Neural cell (in vitro differentiated cells): ENCODE measurements at regions not wholly inside any gene's neighbourhood (a gene's known extent, or its start where the extent isn't known, plus 50 kb on each side); places are given as distances from the start of the nearest gene placed in this dataset.

Experiments used
- H2AFZ ChIP-seq: fragments of 200-600, 300-800 bp; sonication (generic), shearing (Covaris generic); 2 replicates; pipeline ENCODE4 v1.6.0; 2014; ENCODE audit warnings: low read depth, mild to moderate bottlenecking, antibody characterized with exemption, low read length, moderate library complexity
- H3F3A ChIP-seq: fragments of 200-600 bp; shearing (Covaris generic); 2 replicates; pipeline ENCODE4 v1.6.1; 2016; ENCODE audit warnings: mild to moderate bottlenecking, moderate library complexity, mixed read lengths, antibody characterized with exemption, low read length; ENCODE audit not compliant: insufficient read depth, poor library complexity, severe bottlenecking
- H3K27ac ChIP-seq: fragments of 200-600, 300-800 bp; sonication (generic), shearing (Covaris generic); 2 replicates; pipeline ENCODE4 v1.5.1; 2014; ENCODE audit warnings: mild to moderate bottlenecking, low read length, moderate library complexity
- H3K27me3 ChIP-seq: fragments of 300-800, 200-600 bp; sonication (generic), shearing (Covaris generic); 2 replicates; pipeline ENCODE4 v1.6.0; 2014; ENCODE audit warnings: mild to moderate bottlenecking, low read depth, low read length, moderate library complexity; ENCODE audit not compliant: insufficient read depth
- H3K36me3 ChIP-seq: fragments of 300-800, 200-600 bp; sonication (generic), shearing (Covaris generic); 2 replicates; pipeline ENCODE4 v1.5.1; 2014; ENCODE audit warnings: mild to moderate bottlenecking, antibody characterized with exemption, low read length, moderate library complexity; ENCODE audit not compliant: insufficient read depth
- H3K4me2 ChIP-seq: fragments of 300-800, 200-600 bp; sonication (generic), shearing (Covaris generic); 2 replicates; pipeline ENCODE4 v1.6.0; 2014; ENCODE audit warnings: mild to moderate bottlenecking, low read length
- H3K4me3 ChIP-seq: fragments of 300-800, 200-600 bp; sonication (generic), shearing (Covaris generic); 2 replicates; pipeline ENCODE4 v1.5.1; 2014; ENCODE audit warnings: mild to moderate bottlenecking, low read length, moderate library complexity
- H3K79me2 ChIP-seq: fragments of 200-600 bp; shearing (Covaris generic); replicated peaks from 2 replicates; pipeline ENCODE4 v1.6.0; 2014; ENCODE audit warnings: mild to moderate bottlenecking, low read length, moderate library complexity; ENCODE audit not compliant: insufficient read depth
- H3K9ac ChIP-seq: fragments of 300-800, 200-600 bp; sonication (generic), shearing (Covaris generic); 2 replicates; pipeline ENCODE4 v1.6.1; 2016; ENCODE audit warnings: mild to moderate bottlenecking, low read length, mixed read lengths
- H3K9me2 ChIP-seq: fragments of 200-600 bp; shearing (Covaris generic); 2 replicates; pipeline ENCODE4 v1.6.1; 2016; ENCODE audit warnings: mild to moderate bottlenecking, low read length, mixed read lengths; ENCODE audit not compliant: insufficient read depth
- H3K9me3 ChIP-seq: fragments of 200-600, 300-800 bp; sonication (generic), shearing (Covaris generic); 2 replicates; pipeline ENCODE4 v1.6.1; 2016; ENCODE audit warnings: mild to moderate bottlenecking, mixed run types, low read length, moderate library complexity, mixed read lengths
- H4K20me1 ChIP-seq: fragments of 200-600 bp; shearing (Covaris generic); 2 replicates; pipeline ENCODE4 v1.6.1; 2016; ENCODE audit warnings: mild to moderate bottlenecking, mixed run types; ENCODE audit not compliant: insufficient read depth
- EP300 ChIP-seq: fragments of 450-650 bp; conservative IDR thresholded peaks from 2 replicates; pipeline ENCODE4 v1.6.1; 2014; ENCODE audit warnings: antibody characterized with exemption, mild to moderate bottlenecking, moderate library complexity; ENCODE audit not compliant: poor library complexity, severe bottlenecking
- EZH2 ChIP-seq: fragments of 200-600, 300-800 bp; shearing (Covaris generic), sonication (generic); IDR thresholded peaks from 2 replicates; pipeline ENCODE4 v1.6.1; 2014; ENCODE audit warnings: antibody characterized with exemption, low read length, borderline replicate concordance, mild to moderate bottlenecking; ENCODE audit not compliant: insufficient read depth, poor library complexity, severe bottlenecking
- MXI1 ChIP-seq: fragments of 450-650 bp; conservative IDR thresholded peaks from 2 replicates; pipeline ENCODE4 v1.6.1; 2014; ENCODE audit warnings: antibody characterized with exemption, mild to moderate bottlenecking; ENCODE audit not compliant: poor library complexity, severe bottlenecking
- POLR2AphosphoS5 ChIP-seq: IDR thresholded peaks from 2 replicates; pipeline ENCODE4 v1.6.1; 2012
- RAD21 ChIP-seq: fragments of 450-650 bp; conservative IDR thresholded peaks from 2 replicates; pipeline ENCODE4 v1.6.1; 2014; ENCODE audit warnings: antibody characterized with exemption, mild to moderate bottlenecking, moderate library complexity
- SMC3 ChIP-seq: fragments of 450-650 bp; conservative IDR thresholded peaks from 2 replicates; pipeline ENCODE4 v1.6.1; 2014; ENCODE audit warnings: antibody characterized with exemption, mild to moderate bottlenecking, moderate library complexity; ENCODE audit not compliant: poor library complexity
- TAF1 ChIP-seq: IDR thresholded peaks from 2 replicates; pipeline ENCODE4 v1.6.1; 2012; ENCODE audit warnings: low read depth
- TF ChIP-seq, protein P1 (sequence below): fragments of 450-650 bp; IDR thresholded peaks from 2 replicates; pipeline ENCODE4 v1.5.1; 2014; ENCODE audit warnings: antibody characterized with exemption, mild to moderate bottlenecking, moderate library complexity; ENCODE audit not compliant: poor library complexity, severe bottlenecking
- TF ChIP-seq, protein P2 (sequence below): IDR thresholded peaks from 2 replicates; pipeline ENCODE4 v1.6.1; 2012; ENCODE audit warnings: borderline replicate concordance

DNA sequence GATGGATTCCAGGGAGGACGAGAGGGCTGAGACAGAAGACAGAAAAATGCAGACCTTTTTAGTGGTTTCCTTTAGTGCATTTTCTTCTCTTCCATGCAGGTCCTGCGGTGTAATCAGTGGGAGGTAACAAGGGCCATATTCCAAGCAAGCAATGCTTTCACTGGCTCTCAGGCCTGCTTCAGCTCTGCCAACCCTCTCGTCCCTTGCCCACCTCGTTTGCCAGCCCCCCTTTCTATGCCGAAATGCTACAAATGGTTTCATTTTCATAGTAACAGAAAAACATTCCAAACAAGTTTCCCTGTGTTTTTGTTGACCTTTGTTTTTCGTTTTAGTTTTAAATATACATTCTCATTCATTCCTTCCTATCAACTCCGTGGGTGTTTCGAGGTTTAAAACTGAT, 443.1 kb downstream of the TTLL7 start:
- H3K9me2 ChIP-seq, result no peaks in the 10 kb centered on the region
- no peak overlapping the region for H3K4me3 ChIP-seq
- H3K9ac ChIP-seq, result no peak overlapping the region
- H4K20me1 ChIP-seq, result no peaks in the 10 kb centered on the region
- TF ChIP-seq POLR2AphosphoS5, result no peak
- TF ChIP-seq, protein P1, sequence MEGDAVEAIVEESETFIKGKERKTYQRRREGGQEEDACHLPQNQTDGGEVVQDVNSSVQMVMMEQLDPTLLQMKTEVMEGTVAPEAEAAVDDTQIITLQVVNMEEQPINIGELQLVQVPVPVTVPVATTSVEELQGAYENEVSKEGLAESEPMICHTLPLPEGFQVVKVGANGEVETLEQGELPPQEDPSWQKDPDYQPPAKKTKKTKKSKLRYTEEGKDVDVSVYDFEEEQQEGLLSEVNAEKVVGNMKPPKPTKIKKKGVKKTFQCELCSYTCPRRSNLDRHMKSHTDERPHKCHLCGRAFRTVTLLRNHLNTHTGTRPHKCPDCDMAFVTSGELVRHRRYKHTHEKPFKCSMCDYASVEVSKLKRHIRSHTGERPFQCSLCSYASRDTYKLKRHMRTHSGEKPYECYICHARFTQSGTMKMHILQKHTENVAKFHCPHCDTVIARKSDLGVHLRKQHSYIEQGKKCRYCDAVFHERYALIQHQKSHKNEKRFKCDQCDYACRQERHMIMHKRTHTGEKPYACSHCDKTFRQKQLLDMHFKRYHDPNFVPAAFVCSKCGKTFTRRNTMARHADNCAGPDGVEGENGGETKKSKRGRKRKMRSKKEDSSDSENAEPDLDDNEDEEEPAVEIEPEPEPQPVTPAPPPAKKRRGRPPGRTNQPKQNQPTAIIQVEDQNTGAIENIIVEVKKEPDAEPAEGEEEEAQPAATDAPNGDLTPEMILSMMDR, result no peak
- TF ChIP-seq EP300, result no peak
- TF ChIP-seq, protein P2, sequence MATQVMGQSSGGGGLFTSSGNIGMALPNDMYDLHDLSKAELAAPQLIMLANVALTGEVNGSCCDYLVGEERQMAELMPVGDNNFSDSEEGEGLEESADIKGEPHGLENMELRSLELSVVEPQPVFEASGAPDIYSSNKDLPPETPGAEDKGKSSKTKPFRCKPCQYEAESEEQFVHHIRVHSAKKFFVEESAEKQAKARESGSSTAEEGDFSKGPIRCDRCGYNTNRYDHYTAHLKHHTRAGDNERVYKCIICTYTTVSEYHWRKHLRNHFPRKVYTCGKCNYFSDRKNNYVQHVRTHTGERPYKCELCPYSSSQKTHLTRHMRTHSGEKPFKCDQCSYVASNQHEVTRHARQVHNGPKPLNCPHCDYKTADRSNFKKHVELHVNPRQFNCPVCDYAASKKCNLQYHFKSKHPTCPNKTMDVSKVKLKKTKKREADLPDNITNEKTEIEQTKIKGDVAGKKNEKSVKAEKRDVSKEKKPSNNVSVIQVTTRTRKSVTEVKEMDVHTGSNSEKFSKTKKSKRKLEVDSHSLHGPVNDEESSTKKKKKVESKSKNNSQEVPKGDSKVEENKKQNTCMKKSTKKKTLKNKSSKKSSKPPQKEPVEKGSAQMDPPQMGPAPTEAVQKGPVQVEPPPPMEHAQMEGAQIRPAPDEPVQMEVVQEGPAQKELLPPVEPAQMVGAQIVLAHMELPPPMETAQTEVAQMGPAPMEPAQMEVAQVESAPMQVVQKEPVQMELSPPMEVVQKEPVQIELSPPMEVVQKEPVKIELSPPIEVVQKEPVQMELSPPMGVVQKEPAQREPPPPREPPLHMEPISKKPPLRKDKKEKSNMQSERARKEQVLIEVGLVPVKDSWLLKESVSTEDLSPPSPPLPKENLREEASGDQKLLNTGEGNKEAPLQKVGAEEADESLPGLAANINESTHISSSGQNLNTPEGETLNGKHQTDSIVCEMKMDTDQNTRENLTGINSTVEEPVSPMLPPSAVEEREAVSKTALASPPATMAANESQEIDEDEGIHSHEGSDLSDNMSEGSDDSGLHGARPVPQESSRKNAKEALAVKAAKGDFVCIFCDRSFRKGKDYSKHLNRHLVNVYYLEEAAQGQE, result no peak
- TF ChIP-seq RAD21, result no peak
- TF ChIP-seq MXI1, result no peak
- no peak for TF ChIP-seq SMC3
- TF ChIP-seq EZH2, result no peak
- no peak for TF ChIP-seq TAF1
- no peak overlapping the region for H3K4me2 ChIP-seq
- no peaks in the 10 kb centered on the region for H3K79me2 ChIP-seq
- no peaks in the 10 kb centered on the region for H3F3A ChIP-seq
- H3K27ac ChIP-seq, result no peak overlapping the region
- H3K9me3 ChIP-seq, result no peaks in the 10 kb centered on the region
- H3K36me3 ChIP-seq, result no peaks in the 10 kb centered on the region
- no peak overlapping the region for H2AFZ ChIP-seq
- no peaks in the 10 kb centered on the region for H3K27me3 ChIP-seq

DNA sequence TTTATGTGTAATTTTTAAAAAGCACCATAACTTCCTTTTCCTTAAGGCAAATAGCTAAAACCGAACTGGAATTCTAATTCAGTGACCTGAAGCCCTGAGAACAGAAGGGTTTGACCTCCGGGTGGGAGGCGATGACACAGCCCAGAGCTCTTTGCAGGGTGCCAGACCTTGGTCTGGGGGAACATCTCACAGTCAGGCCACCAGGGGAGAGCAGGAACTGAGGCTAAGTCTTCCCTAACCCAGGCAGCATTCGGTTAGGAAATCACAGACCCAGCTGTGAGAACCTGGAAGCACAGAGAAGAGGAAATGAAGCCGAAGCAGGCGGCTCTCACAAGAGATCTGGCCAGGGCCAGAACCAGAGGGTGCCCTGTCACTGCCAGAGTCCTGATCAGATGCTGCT, 444.8 kb downstream of the TTLL7 start:
- no peak overlapping the region for H3K4me2 ChIP-seq
- no peaks in the 10 kb centered on the region for H3K9me3 ChIP-seq
- no peaks in the 10 kb centered on the region for H4K20me1 ChIP-seq
- no peak overlapping the region for H3K27ac ChIP-seq
- H2AFZ ChIP-seq, result no peak overlapping the region
- H3K36me3 ChIP-seq, result no peaks in the 10 kb centered on the region
- H3K79me2 ChIP-seq, result no peaks in the 10 kb centered on the region
- no peaks in the 10 kb centered on the region for H3F3A ChIP-seq
- H3K9me2 ChIP-seq, result no peaks in the 10 kb centered on the region
- H3K4me3 ChIP-seq, result no peak overlapping the region
- TF ChIP-seq EZH2, result no peak
- TF ChIP-seq MXI1, result no peak
- no peak for TF ChIP-seq SMC3
- no peak for TF ChIP-seq EP300
- TF ChIP-seq TAF1, result no peak
- TF ChIP-seq, protein P1, result no peak
- TF ChIP-seq RAD21, result no peak
- TF ChIP-seq, protein P2, result no peak
- TF ChIP-seq POLR2AphosphoS5, result no peak
- H3K27me3 ChIP-seq, result no peaks in the 10 kb centered on the region
- no peak overlapping the region for H3K9ac ChIP-seq
